ENCODE measurements at regions not wholly inside any gene's neighbourhood (a gene's known extent, or its start where the extent isn't known, plus 50 kb on each side); places are given as distances from the start of the nearest gene placed in this dataset.

DNA sequence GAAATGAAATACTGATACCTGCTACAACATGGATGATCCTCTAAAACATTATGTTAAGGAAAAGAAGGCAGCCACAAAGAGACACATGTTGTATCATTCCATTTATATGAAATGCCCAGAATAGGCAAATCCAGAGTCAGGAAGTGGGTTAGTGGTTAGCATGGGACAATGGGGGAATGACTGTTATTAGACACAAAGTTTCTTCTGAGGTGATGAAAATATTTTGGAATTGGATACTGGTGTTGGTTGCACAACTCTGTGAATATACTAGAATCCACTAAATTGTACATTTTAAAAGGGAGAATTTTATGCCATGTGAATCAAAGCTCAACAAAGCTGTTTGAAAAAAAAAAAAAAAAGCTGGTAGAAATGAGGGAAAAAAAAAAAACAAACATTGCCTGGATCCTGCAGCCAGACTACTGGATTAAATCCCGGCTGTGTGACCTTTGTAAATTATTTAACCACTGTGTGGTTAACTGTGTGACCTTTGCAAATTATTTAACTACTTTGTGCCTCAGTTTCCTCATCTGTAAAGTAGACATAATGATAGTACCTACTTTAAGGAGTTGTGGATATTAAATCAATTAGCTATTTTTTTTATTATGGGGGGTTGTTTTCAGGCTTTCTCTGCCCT is 75.6 kb upstream of the PRICKLE2 start:
- no peaks in the 10 kb centered on the region for H4K20me1 ChIP-seq (ENCODE audit: insufficient read depth, low read length)
- TF ChIP-seq, protein P1, sequence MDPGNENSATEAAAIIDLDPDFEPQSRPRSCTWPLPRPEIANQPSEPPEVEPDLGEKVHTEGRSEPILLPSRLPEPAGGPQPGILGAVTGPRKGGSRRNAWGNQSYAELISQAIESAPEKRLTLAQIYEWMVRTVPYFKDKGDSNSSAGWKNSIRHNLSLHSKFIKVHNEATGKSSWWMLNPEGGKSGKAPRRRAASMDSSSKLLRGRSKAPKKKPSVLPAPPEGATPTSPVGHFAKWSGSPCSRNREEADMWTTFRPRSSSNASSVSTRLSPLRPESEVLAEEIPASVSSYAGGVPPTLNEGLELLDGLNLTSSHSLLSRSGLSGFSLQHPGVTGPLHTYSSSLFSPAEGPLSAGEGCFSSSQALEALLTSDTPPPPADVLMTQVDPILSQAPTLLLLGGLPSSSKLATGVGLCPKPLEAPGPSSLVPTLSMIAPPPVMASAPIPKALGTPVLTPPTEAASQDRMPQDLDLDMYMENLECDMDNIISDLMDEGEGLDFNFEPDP (CRISPR knock-in tag; conservative IDR thresholded peaks at IDR 0.05) = no peak
- FAIRE-seq = no peak
- no peak overlapping the region for H2AFZ ChIP-seq (ENCODE audit: low read length)
- 3% methylated on average over 1 of the region's 1 CpG for WGBS (ENCODE audit: low lambda C conversion rate)
- H3K27me3 ChIP-seq (ENCODE audit: control insufficient read depth in 1 of 2, insufficient read depth in 2 of 2, low read length in 2 of 2) = no peaks in the 10 kb centered on the region
- H3K36me3 ChIP-seq (replicated peaks in 1 of 2; ENCODE audit: control insufficient read depth in 1 of 2, insufficient read depth in 2 of 2, low read length in 2 of 2) = no peaks in the 10 kb centered on the region
- ATAC-seq = no peak
- no peaks in the 10 kb centered on the region for H3K79me2 ChIP-seq (ENCODE audit: insufficient read depth, low read length)
- DNase-seq (ENCODE audit: low spot score) = no peak
- H3K27ac ChIP-seq (ENCODE audit: extremely low read length, insufficient read depth, low read length) = no peak overlapping the region
- peaks cover 12% of the 10 kb centered on the region for H3K9me3 ChIP-seq (ENCODE audit: low read length)
- H3K4me1 ChIP-seq (ENCODE audit: insufficient read depth, low read length) = no peaks in the 10 kb centered on the region
- intact Hi-C loops (cut with micrococcal nuclease; ENCODE audit: unreplicated experiment) = no loop called here
- POLR2A ChIA-PET = no interaction called here
- in situ Hi-C loops (cut with HindIII; ENCODE audit: extremely low pct_ligation_motif_present, low pct_unique_long_range_greater_than_20kb) = no loop called here
- H3K9ac ChIP-seq (ENCODE audit: insufficient read depth, low read depth, low read length) = no peak overlapping the region
- no peak overlapping the region for H3K4me2 ChIP-seq (ENCODE audit: low read depth, low read length)
- no peak overlapping the region for H3K4me3 ChIP-seq (replicated peaks in 1 of 3; ENCODE audit: insufficient read depth in 1 of 3, low read depth in 2 of 3, low read length in 3 of 3)
- no TSS peak for BruUV-seq (replicated peaks)
- CTCF ChIA-PET (ENCODE audit: low intra/inter-chr PET ratio, low total read pairs) = no interaction called here

GRCh38 chr3:64299206-64299605 is 73.9 kb upstream of the PRICKLE2 start:
- DNase-seq (ENCODE audit: low spot score) (no peak), ATAC-seq (no peak), FAIRE-seq (no peak)
- Histone ChIP-seq H3K27me3 (ENCODE audit: control insufficient read depth in 1 of 2, insufficient read depth in 2 of 2, low read length in 2 of 2) (no peaks in the 10 kb centered on the region), H4K20me1 (ENCODE audit: insufficient read depth, low read length) (no peaks in the 10 kb centered on the region), H3K4me2 (ENCODE audit: low read depth, low read length) (no peak overlapping the region), H2AFZ (ENCODE audit: low read length) (no peak overlapping the region), H3K9me3 (ENCODE audit: low read length) (peaks cover 12% of the 10 kb centered on the region), H3K4me3 (replicated peaks in 1 of 3; ENCODE audit: insufficient read depth in 1 of 3, low read depth in 2 of 3, low read length in 3 of 3) (no peak overlapping the region), H3K36me3 (replicated peaks in 1 of 2; ENCODE audit: control insufficient read depth in 1 of 2, insufficient read depth in 2 of 2, low read length in 2 of 2) (no peaks in the 10 kb centered on the region), H3K9ac (ENCODE audit: insufficient read depth, low read depth, low read length) (no peak overlapping the region), H3K27ac (ENCODE audit: extremely low read length, insufficient read depth, low read length) (no peak overlapping the region), H3K4me1 (ENCODE audit: insufficient read depth, low read length) (no peaks in the 10 kb centered on the region), H3K79me2 (ENCODE audit: insufficient read depth, low read length) (no peaks in the 10 kb centered on the region)
- intact Hi-C loops (cut with micrococcal nuclease; ENCODE audit: unreplicated experiment) = no loop called here
- BruUV-seq (replicated peaks) = no TSS peak
- ChIA-PET CTCF (ENCODE audit: low intra/inter-chr PET ratio, low total read pairs) (no interaction called here), POLR2A (no interaction called here)
- WGBS (ENCODE audit: low lambda C conversion rate) = 5% methylated on average over 1 of the region's 1 CpG
- in situ Hi-C loops (cut with HindIII; ENCODE audit: extremely low pct_ligation_motif_present, low pct_unique_long_range_greater_than_20kb) = no loop called here
- TF ChIP-seq DDIT3 (CRISPR knock-in tag; IDR thresholded peaks at IDR 0.05) = no peak
- TF ChIP-seq ZNF772 (CRISPR knock-in tag; IDR thresholded peaks at IDR 0.05) = no peak

All from HepG2 (cell line).